HG03025 (cell line): ENCODE measurements at regions not wholly inside any gene's neighbourhood (a gene's known extent, or its start where the extent isn't known, plus 50 kb on each side); places are given as distances from the start of the nearest gene placed in this dataset.

Source experiments
- ATAC-seq: cut with Tn5 transposase; IDR thresholded peaks from one replicate; pipeline ENCODE4 v1.9.1; 2021; ENCODE audit warnings: mild to moderate bottlenecking, moderate library complexity; ENCODE audit not compliant: unreplicated experiment, low FRiP score

GRCh38 chr9:14478175-14479162 is 164.5 kb upstream of the NFIB start:
- no peak for ATAC-seq

GRCh38 chr9:14471041-14471440 is 157.1 kb upstream of the NFIB start:
- ATAC-seq = no peak

- ATAC-seq = no peak
These were observed 153.9 kb upstream of the NFIB start for GRCh38 chr9:14467675-14468374.

- ATAC-seq = no peak
These were observed 152.9 kb upstream of the NFIB start for GRCh38 chr9:14466828-14467227.

- no peak for ATAC-seq
These were observed 152.5 kb upstream of the NFIB start for GRCh38 chr9:14466429-14466818.

- ATAC-seq = no peak
These were observed 149.0 kb upstream of the NFIB start for GRCh38 chr9:14462950-14463349.

GRCh38 chr9:14455243-14455642 is 141.3 kb upstream of the NFIB start:
- ATAC-seq = no peak

GRCh38 chr9:14453286-14453685 is 139.3 kb upstream of the NFIB start:
- no peak for ATAC-seq

- no peak for ATAC-seq
These were observed 138.6 kb upstream of the NFIB start for GRCh38 chr9:14452539-14452938.

- ATAC-seq = peak; percentile 68
These were observed 138.0 kb upstream of the NFIB start for GRCh38 chr9:14451949-14452348.

- ATAC-seq = no peak
These were observed 133.2 kb upstream of the NFIB start for GRCh38 chr9:14447103-14447502.

- no peak for ATAC-seq
These were observed 132.0 kb upstream of the NFIB start for GRCh38 chr9:14445946-14446345.

GRCh38 chr9:14442956-14443355 is 129.0 kb upstream of the NFIB start:
- no peak for ATAC-seq

GRCh38 chr9:14441976-14442651 is 128.2 kb upstream of the NFIB start:
- ATAC-seq = no peak

- no peak for ATAC-seq
These were observed 127.2 kb upstream of the NFIB start for GRCh38 chr9:14441115-14441514.

- ATAC-seq = no peak
These were observed 126.1 kb upstream of the NFIB start for GRCh38 chr9:14440062-14440461.

GRCh38 chr9:14439555-14439954 is 125.6 kb upstream of the NFIB start:
- ATAC-seq = no peak

- ATAC-seq = no peak
These were observed 124.5 kb upstream of the NFIB start for GRCh38 chr9:14438232-14439021.

GRCh38 chr9:14437354-14438231 is 123.7 kb upstream of the NFIB start:
- no peak for ATAC-seq
